C1 segment of cervical spinal cord (tissue), 14 donors: ENCODE measurements at regions not wholly inside any gene's neighbourhood (a gene's known extent, or its start where the extent isn't known, plus 50 kb on each side); places are given as distances from the start of the nearest gene placed in this dataset.

Source experiments
- DNase-seq, 14 donors: peaks; one replicate each; lab custom pipeline; 2025; lab: John Stamatoyannopoulos, UW

DNA sequence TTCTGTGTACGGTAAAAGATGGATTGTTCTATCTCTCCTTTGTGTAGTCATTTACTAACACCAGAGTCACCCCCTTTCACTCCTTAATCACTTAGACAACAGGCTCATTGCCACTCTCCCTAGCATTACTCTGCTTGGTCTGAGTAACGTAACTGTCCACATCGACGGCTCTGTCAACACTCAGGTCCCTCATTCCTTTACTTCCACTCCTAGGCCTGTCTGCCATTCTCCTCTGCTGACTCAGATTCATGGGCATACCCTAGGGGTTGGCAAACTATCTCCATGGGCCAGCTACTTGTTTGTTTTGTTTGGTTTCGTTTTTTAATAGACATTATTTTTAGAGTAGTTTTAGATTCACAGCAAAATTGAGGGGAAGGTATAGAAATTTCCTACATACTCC lies 243.9 kb downstream of the NR4A2 start:
- no peak for DNase-seq

- DNase-seq = no peak
These were observed 244.6 kb downstream of the NR4A2 start for GRCh38 chr2:156087875-156088274.

GRCh38 chr2:156083763-156084493 lies 248.6 kb downstream of the NR4A2 start:
- no peak for DNase-seq

GRCh38 chr2:156079845-156080244 lies 252.7 kb downstream of the NR4A2 start:
- DNase-seq = no peak

DNA sequence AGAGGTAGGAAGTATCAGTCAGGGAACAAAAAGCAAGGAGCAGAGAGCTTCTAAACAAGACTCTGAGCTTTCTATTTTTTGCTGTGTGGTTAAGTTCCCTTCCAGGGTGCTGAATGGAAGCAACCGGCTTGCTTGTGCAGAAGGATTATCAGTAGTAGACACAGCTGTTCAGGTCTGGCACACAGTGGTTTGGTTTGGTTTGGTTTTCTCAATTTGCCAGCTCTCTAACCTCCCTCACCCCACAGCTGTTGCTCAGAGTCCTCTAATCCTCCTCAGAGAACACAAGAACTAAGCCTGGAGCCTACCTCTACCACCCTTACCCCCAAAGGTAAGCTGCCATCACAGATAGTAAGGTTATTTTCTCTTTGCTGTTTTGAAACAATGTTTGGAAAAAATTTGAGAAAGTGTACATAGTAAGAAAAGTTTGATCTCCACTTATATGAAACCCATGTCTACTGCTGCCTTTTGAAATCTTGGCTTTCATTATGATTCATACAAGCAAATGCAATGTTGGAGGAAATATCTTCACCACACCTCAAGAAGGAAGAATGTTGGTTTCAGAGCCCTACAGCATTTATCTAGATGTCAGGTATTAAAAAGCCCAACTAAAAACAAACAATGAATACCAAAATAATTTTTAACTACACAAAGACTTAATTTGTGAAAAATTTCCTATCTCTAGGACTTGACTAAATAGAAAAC lies 255.3 kb downstream of the NR4A2 start:
- DNase-seq = no peak

DNA sequence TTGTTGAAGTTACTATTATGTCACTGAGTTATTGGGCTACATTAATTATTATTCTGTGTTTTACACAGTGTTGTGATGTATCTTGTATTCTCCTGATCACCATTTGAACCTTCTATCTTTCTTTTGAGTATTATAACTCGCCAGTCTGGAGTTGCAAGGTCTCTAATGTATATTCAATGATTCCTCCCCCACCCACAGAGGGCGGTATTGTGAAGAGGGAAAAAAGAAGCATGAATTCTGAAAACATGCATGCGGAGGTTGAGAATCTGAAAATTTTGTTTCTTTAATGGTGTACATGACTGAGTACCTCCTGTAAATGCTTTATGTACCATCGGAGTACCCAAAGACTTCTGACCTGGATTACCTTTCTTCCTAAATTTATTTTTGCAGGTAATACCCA lies 266.6 kb downstream of the NR4A2 start:
- DNase-seq = no peak

GRCh38 chr2:156064540-156064939 lies 268.0 kb downstream of the NR4A2 start:
- no peak for DNase-seq

GRCh38 chr2:156057647-156058046 lies 274.9 kb downstream of the NR4A2 start:
- DNase-seq = no peak

- no peak for DNase-seq
These were observed 277.5 kb downstream of the NR4A2 start for GRCh38 chr2:156054983-156055382.

GRCh38 chr2:156046900-156047299 lies 285.6 kb downstream of the NR4A2 start:
- no peak for DNase-seq

DNA sequence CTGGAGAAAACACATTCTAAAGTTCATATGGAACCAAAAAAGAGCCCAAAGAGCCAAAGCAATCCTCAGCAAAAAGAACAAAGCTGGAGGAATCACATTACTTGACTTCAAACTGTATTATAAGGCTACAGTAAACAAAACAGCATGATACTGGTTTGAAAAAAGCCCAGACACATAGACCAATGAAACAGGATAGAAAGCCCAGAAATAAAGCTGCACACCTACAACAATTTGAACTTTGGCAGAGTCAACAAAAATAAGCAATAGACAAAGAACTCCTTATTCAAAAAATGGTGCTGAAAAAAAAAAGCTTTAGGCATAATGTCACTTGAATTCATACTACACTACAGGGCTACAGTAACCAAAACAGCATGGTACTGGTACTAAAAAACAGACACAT lies 289.6 kb downstream of the NR4A2 start:
- no peak for DNase-seq

GRCh38 chr2:156038021-156038420 lies 294.5 kb downstream of the NR4A2 start:
- DNase-seq = no peak

DNA sequence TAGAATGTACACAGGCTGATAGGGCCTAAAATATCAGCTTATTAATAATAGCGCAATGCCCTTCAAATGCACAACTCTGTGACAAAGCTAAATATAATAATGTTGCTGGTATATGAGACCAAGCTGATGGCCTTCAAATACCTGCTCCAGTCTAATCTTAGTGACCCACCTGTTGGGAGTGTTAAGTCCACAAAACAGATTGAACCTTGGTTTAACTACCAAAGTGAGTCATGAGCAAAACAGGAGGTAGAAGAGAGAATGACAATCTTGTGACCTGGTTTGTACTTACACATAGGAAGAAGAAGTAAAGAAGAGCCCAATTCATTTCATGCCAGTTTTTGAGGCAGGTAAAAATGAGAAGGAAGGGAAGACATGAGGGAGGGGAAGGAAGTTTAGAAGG lies 295.0 kb downstream of the NR4A2 start:
- DNase-seq = no peak

DNA sequence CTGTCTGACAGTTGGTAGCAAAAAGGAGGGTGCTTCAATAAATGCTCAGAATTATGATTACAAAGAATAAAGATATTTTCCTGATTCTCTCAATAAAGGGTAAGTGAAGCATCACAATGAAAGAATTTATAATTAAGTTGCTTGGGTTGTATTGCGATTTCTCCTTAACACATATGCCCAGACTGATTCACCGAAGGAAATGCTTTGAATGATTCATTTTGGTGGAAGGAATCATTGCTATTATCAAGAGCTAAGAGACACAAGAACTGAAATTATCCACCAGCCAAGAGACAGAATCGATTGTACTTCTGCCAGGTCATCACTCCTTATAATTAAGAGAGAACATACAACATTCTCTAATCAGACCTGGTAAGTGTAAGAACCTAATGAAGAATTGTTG lies 301.4 kb downstream of the NR4A2 start:
- DNase-seq = no peak

DNA sequence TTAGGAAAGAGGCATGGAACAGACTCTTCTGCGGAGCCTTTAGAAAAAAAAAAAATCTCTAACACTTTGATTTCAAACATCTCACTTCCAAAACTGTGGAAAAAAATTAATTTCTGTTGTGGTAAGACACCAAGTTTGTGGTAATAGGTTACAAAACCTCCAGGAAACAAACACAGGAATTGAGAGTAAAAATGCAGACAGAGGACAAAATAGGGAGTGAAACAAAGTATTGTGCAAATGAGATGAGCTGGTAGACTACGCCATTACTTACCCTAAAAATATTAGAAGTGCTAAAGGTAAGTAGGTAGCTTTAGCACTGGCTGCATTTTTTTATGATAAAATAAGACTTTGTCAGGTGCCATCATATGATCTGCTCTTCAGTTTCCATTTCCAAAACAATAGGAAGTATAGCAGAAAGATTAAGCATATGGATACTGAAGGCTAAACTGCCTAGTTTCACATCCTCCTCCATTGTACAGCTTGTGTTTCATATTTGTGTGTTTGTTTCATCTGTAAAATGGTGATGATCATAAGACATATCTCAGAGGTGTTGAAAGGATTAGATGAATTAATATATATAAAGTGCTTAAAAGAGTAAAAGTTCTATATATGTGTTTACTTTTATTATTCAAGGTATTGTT lies 309.2 kb downstream of the NR4A2 start:
- no peak for DNase-seq

DNA sequence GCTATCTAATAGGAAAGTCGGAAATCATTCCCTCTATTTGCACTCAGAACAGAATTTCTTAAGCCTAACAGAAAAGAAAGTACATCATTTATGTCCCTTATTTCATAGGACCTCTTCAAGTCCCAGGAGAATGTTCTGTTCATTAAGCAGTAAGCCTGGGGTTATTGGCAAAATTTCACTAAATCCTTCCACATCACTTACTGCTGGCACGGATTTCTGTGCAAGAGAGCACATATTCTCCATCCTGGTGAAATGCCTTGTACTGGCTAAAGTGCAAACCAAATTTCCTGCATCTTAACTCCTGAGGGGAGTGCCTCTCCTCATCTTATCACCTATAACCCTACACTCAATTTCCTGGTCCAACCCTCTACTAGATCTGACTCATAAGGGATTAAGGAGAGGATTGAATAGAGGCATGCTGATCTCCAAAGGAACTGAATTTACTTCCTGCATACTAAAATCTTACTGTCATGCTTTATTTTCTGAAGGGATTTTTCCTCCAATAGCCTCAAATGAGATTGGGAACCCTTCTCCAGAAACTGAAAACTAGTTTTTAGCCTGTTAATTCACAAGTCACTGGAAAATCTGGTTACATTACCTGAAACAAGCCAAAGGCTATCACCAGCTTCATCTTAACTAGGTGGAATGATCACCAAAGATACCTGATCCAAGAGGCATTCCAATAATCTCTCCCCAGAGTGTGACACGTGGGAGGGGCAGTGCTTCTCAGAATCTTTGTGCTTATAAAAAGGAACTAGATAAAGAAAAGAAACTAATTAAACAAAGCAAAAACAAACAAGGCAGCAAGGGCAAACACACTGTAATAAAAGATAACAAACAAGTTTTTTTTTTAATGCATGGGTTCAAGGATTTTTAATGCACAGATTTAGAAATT lies 311.1 kb downstream of the NR4A2 start:
- no peak for DNase-seq

- DNase-seq = no peak
These were observed 313.2 kb downstream of the NR4A2 start for GRCh38 chr2:156019341-156019740.

DNA sequence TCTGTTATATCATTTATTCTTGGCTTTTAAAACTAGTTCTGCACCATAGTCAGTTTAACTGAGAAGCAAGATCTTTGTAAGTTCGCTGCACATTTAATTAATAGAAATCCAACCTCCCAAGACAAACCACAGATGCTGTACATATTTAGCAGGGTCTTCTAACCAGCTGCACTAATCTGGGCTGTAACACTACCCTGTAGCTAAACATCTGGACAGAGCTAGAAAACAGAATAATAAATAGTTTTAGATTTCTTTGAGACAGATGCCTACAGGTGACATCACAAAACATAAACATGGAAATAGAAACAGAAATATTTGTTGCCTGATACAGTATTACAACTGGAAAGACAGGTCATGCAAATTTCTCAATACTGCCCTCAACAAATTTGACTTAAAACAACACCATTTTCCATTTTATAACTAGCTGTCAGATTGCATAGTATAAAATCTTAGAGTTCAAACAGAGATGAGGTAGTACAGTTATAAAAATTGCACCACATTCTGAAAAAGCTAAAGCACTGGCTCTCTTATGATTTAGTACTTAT lies 315.1 kb downstream of the NR4A2 start:
- DNase-seq = no peak

DNA sequence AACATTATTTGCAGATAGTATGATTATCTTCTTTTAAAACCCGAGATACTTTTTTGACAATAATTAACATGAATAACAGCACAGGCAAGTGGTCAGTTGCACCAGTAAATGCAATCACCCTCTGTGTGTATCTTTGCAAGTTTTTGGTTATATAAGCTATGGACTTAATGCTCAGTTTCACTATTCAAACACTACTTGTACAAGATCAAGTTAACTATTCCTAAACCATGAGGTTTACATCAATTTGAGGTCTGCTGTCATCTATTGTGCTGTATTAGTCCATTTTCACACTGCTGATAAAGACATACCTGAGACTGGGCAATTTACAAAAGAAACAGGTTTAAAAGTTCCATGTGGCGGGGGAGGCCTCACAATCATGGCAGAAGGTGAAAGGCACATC lies 323.2 kb downstream of the NR4A2 start:
- no peak for DNase-seq

- no peak for DNase-seq
These were observed 325.6 kb downstream of the NR4A2 start for GRCh38 chr2:156006721-156007618.
